CD4-positive, alpha-beta T cell treated with Interleukin-6 at 100 ng/mL for 8 hours (primary cell): ENCODE measurements at regions not wholly inside any gene's neighbourhood (a gene's known extent, or its start where the extent isn't known, plus 50 kb on each side); places are given as distances from the start of the nearest gene placed in this dataset.

ENCODE experiments used
- DNase-seq: peaks from one replicate; pipeline ENCODE4 v3.0.0-alpha.2; 2020; ENCODE audit warnings: mixed read lengths, low spot score

GRCh38 chr21:35367553-35367952, 318.5 kb upstream of the RUNX1 start:
- no peak for DNase-seq

DNA sequence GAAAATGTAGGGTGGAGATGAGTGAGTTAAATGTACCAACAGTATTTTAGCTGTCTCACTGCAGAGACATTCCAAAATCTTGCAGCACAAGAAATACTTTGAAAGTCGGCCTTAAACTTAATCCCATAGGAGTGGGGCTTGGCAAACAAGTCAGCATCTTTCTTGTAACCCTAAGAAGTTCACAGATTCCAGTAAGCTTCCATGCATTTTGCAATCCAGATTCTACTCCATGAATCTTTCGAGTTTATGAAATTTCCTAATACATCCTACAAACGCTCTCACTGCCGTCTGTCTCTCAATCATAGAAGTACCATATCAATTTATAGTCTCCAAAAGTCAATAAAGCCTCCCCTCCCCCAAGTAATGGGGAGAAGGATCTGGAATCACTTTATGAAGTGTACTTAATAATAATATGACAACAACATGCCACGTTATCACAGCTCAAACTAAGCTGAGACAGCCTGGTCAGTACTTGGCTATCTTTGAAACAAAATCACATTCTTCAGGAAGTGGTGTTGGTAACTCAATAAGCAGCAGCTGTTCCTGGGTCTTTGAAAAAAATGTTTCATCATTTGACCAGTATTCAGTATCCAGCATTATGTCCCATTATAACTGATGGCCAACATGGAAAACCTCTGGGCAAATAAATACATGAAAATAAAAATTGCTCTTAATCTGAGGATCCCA, 317.4 kb upstream of the RUNX1 start:
- DNase-seq, result no peak

DNA sequence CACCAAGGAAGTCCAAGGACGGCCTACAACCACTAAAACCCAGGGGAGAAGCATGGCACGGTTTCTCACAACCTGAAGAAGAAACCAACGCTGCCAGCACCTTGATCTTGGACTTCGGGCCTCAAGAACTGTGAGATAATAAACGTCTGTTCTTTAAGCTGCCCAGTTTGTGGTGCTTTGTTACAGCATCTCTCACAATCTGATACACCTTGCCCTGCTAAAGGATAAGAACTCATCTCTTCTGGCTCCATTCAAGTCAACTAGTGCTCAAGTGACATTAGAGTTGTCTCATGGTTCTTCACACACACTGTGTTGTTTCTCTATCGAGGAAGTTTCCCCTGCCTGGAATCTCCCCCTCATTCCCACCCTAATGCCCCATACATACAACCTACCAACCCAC, 314.4 kb upstream of the RUNX1 start:
- DNase-seq, result no peak

GRCh38 chr21:35361988-35362387, 312.9 kb upstream of the RUNX1 start:
- no peak for DNase-seq

DNA sequence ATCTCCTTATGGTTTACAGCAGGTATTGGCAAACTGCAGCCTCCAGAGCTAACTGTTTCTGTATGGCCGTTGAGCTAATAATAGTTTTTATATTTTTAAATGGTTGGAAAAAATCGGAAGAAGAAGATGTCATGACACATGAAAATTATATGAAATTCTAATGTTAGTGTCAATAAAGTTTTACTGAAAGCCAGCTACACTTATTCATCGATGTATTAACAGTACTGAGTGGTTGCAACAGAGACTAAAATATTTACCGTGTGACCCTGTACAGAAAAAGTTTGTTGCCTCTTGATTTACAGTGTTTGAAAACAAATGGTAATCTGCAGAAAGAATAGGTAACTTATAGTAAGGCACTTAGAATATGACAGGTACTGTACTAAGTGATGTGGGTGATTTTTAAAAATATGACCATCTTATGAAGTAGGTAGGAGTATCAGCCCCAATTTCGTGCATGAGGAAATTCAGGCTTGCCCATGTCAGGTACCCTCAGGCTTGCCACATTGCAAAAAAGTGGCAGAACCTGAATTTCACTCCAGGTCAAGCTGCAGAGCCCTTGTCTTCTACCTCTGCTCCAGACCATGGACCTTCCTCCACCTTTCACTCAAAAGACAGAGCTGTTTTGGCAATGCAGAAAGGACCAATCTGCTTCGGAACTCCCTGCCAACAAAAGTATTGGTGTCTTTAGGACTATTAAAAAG, 311.9 kb upstream of the RUNX1 start:
- no peak for DNase-seq

- DNase-seq, result no peak
These were observed 310.0 kb upstream of the RUNX1 start for GRCh38 chr21:35359076-35359475.

- no peak for DNase-seq
These were observed 308.9 kb upstream of the RUNX1 start for GRCh38 chr21:35358008-35358407.

- no peak for DNase-seq
These were observed 308.1 kb upstream of the RUNX1 start for GRCh38 chr21:35357041-35357780.

DNA sequence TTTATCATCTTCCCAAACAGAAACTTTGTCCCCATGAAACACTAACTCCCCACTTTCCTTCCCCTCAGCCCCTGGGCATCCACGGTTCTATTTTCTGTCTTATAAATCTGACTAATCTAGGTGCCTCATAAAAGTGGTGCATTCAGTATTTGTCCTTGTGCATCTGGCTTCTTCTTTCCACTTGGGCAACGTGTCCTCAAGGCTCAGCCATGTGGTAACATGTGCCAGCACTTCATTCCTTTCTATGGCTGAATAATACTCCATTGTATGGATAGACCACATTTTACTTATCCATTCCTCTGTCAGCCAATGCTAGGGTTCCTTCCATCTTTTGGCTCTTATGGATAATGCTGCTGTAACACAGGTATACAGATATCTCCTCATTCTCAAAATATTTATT, 305.0 kb upstream of the RUNX1 start:
- DNase-seq, result no peak

DNA sequence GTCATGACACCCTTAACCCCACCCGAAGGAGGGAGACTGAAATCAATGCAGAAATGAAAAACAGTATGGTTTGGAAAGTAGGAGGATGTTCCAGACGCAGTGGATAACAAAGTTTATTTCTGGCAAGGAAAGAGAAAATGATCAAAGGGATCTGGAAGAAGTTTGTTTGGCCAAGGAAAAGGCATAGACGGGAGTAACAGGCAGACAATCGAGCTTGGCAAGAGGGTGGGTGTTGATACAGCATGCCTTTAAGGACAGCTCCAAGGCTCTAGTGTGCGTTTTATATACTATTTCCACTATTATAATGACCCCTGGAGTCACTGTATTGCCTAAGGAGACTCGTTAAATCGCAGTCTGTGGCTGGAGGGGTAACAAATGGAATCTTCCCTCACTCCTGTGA, 303.7 kb upstream of the RUNX1 start:
- DNase-seq, result no peak

DNA sequence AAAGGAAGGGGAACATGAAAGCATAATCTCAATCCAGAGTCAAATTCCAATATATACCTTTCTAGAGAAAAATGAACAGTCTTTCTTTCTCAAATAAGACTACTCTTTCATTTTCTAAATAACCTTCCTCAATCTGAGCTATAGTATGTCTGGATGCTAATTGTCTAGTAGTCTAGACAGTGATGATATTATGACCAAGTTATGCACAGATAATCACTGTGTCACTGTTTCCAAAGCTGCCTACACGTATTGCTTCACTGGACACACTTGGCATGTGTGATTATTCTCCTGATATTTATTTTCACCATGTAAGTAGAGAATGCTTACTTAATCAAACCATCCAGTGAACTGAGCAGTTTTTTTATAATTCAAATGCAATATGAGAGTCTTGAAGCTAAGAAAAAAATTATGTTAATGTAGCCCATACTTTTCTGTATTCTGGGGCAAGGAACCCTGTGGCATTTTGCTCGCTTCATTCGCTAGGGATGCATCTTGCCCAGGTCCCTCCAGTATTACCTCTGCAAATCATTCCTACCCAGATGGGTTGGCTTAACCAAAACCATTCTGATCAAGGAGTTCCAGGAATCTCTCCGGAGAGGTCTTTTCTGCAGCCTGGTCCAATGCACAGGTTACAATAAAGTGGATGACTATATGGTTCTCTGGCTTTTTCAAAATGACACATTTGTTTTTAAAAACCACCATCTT, 303.1 kb upstream of the RUNX1 start:
- no peak for DNase-seq

GRCh38 chr21:35351434-35351833, 302.3 kb upstream of the RUNX1 start:
- DNase-seq, result no peak

- DNase-seq, result no peak
These were observed 301.9 kb upstream of the RUNX1 start for GRCh38 chr21:35350965-35351364.

GRCh38 chr21:35349376-35350080, 300.4 kb upstream of the RUNX1 start:
- no peak for DNase-seq

- no peak for DNase-seq
These were observed 299.6 kb upstream of the RUNX1 start for GRCh38 chr21:35348686-35349085.

- DNase-seq, result no peak
These were observed 297.6 kb upstream of the RUNX1 start for GRCh38 chr21:35346697-35347096.

DNA sequence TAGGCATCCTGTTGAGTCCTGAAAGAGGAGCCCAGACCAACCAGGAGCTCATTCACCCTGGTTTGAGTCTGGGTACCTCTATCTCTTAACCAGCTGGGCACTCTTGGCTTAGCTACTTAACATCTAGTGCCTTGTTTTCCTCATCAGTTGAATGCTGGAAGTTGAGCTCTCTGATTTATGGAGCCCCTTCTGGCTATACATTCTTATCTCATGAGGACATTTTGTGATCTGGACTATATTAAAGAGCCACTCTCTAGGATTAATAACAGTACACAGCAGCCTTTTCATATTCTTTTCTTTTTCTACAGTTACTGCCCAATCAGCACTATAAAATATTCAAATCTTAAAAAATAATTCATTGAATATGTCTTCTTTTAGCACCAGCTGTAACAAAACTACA, 296.9 kb upstream of the RUNX1 start:
- no peak for DNase-seq

DNA sequence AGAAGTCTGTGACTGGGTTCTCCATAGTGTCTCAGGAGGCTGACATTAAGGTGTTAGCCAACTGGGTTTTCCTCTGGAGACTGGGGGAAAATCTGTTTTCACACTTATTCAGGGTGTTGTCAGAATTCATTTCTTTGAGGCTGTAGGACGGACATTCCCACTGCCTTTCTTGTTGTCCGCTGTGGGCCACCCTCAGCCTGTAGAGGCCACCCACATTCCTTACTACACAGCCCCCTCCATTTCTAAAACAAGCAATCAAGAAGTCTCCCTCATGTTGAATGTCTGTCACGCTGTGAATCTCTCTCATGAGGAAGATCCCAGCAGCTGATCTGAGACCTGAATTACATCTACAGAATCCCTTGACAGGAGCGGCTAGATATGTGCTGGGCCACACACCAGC, 295.5 kb upstream of the RUNX1 start:
- no peak for DNase-seq

DNA sequence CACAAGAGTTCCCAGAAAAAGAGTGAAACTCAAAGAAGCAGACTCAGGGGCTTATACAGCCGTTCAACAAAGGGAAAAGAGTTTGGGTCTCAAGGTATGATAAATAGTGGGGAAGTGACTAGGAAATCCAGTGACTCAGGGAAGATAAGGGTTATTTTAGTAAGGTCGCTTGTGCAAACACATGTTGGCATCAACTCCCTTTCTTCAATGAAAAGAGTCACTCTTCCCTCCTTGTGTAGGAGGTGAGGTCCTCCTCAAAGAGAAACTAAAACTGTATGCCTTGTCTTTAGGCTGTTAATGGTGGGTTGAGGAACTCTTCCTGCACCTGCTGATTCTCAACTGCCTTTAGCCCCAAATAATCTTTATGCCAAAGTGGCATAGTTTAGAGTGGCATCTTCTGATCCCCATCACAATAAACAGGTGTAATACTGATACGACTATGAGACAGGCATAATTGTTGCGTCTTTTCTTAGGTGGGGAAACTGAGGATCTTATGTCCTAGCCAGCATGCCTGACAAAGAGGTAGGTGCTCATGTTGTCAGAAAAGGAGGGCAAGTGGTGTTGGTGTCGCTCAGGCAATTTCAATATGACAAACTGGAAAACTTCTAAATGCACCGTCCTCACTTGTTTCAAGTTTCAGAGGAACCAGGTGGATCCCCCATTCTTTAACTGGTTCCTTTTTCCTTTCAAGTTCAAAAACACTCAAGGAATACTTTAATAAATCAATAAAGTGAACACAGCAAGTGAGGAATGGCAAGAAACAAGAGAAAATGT, 294.1 kb upstream of the RUNX1 start:
- no peak for DNase-seq

- DNase-seq, result no peak
These were observed 293.3 kb upstream of the RUNX1 start for GRCh38 chr21:35342440-35342839.

DNA sequence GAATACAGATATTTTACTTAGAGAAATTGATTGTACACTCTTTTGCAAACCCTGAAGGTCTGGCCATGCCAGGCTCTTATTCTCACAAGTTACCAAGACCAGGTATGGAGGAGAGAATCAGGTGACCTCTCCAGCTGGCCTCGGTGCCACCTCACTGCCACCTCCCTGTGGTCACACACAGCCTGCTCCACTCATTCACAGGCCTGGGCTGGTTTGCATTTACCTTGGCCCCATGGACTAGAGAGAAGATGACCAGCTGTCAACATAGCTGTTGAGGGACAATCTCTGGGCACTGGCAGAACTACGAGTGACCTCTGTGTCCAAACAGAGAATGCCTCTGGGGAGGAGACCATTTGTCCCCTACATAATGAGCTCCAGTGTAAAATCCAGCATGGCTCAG, 291.2 kb upstream of the RUNX1 start:
- no peak for DNase-seq
